Panc1 (cell line): ENCODE measurements at regions not wholly inside any gene's neighbourhood (a gene's known extent, or its start where the extent isn't known, plus 50 kb on each side); places are given as distances from the start of the nearest gene placed in this dataset.

Source experiments
- ATAC-seq: fragments of 200-7000 bp; cut with Tn5 transposase; 2 replicates; pipeline ENCODE4 v1.9.1; 2020; ENCODE audit warnings: mild to moderate bottlenecking, moderate library complexity
- BruUV-seq: library from RNA; stranded (reverse); fragments of 400-500 nt; replicated peaks from 2 replicates; lab custom pipeline; 2021; lab: Mats Ljungman, UMichigan
- CTCF ChIA-PET: fragments of 300-600 bp; sonication (Branson Sonifier 250); formaldehyde crosslinking; loops from one replicate; lab custom pipeline; 2022; ENCODE audit warnings: antibody characterized with exemption; lab: Charles Lee
- POLR2A ChIA-PET: fragments of 300-600 bp; sonication (Branson Sonifier 250); formaldehyde crosslinking; loops from one replicate; lab custom pipeline; 2022; ENCODE audit warnings: antibody characterized with exemption; lab: Charles Lee
- DNase-seq: peaks from one replicate; pipeline ENCODE4 v3.0.0-alpha.2; 2010; ENCODE audit warnings: low read depth, low spot score
- H3K27ac ChIP-seq: 2 replicates; pipeline ENCODE4 v1.5.1; 2011; ENCODE audit warnings: mild to moderate bottlenecking, low read length, inconsistent platforms
- H3K27me3 ChIP-seq: fragments of 200-500 bp; sonication (Bioruptor generic); 2 replicates; pipeline ENCODE4 v1.6.0; 2014; ENCODE audit warnings: low read length, inconsistent platforms; ENCODE audit not compliant: control insufficient read depth, insufficient read depth
- H3K36me3 ChIP-seq: fragments of 200-500 bp; sonication (Bioruptor generic); 2 replicates; pipeline ENCODE4 v1.5.1; 2014; ENCODE audit warnings: inconsistent platforms, mild to moderate bottlenecking, low read length, moderate library complexity; ENCODE audit not compliant: control insufficient read depth, insufficient read depth
- H3K4me1 ChIP-seq: 2 replicates; pipeline ENCODE4 v1.5.1; 2011; ENCODE audit warnings: inconsistent platforms, mild to moderate bottlenecking, low read length, moderate library complexity; ENCODE audit not compliant: control insufficient read depth, insufficient read depth
- H3K4me3 ChIP-seq, 2 experiments: 2 replicates each; pipeline ENCODE4 v1.5.1; 2011 to 2012; ENCODE audit warnings: low read depth in 2 of 2, low read length in 2 of 2, mild to moderate bottlenecking in 2 of 2, inconsistent platforms in 1 of 2, moderate library complexity in 1 of 2
- H3K9me3 ChIP-seq: fragments of 200-500 bp; sonication (Bioruptor generic); 2 replicates; pipeline ENCODE4 v1.5.1; 2014; ENCODE audit warnings: low read depth, mild to moderate bottlenecking, inconsistent platforms, low read length, moderate library complexity; ENCODE audit not compliant: control insufficient read depth, insufficient read depth
- CTCF ChIP-seq: fragments of 450-650 bp; IDR thresholded peaks from 2 replicates; pipeline ENCODE4 v1.5.1; 2017; ENCODE audit warnings: mild to moderate bottlenecking
- POLR2AphosphoS5 ChIP-seq: IDR thresholded peaks from 2 replicates; pipeline ENCODE4 v1.6.1; 2012; ENCODE audit warnings: mild to moderate bottlenecking, low read depth, low read length, moderate library complexity
- REST ChIP-seq, 2 experiments: IDR thresholded peaks; 2 replicates each; pipeline ENCODE4 v1.6.1; 2011 to 2012; ENCODE audit warnings: low read depth in 2 of 2, control low read depth in 1 of 2, low read length in 1 of 2, mild to moderate bottlenecking in 1 of 2, moderate library complexity in 1 of 2; ENCODE audit not compliant: insufficient read depth in 1 of 2
- SIN3A ChIP-seq: IDR thresholded peaks from 2 replicates; pipeline ENCODE4 v1.6.1; 2012; ENCODE audit warnings: low read depth, mild to moderate bottlenecking, low read length, moderate library complexity, borderline replicate concordance; ENCODE audit not compliant: insufficient read depth
- TCF7L2 ChIP-seq: IDR thresholded peaks from 2 replicates; pipeline ENCODE4 v1.6.1; 2011; ENCODE audit warnings: mild to moderate bottlenecking, low read depth, low read length, inconsistent platforms
- in situ Hi-C: cut with HindIII; loops from 2 replicates; pipeline ENCODE4 v1.10.0; 2016; ENCODE audit warnings: low sequenced_read_pairs, low pct_unique_long_range_greater_than_20kb
- intact Hi-C: fragments of 100-400 bp; cut with micrococcal nuclease; formaldehyde crosslinking; loops from one replicate; pipeline ENCODE4 v1.10.0; 2022; ENCODE audit not compliant: unreplicated experiment

- Histone ChIP-seq H3K4me3 (no peak overlapping the region), H3K27me3 (no peaks in the 10 kb centered on the region)
- POLR2A ChIA-PET, result no interaction called here
Observed at GRCh38 chr2:129910446-129911362, 68.8 kb upstream of the RAB6C start.

More at GRCh38 chr2:129910446-129911362, 68.8 kb upstream of the RAB6C start:
- TF ChIP-seq CTCF (no peak), POLR2AphosphoS5 (no peak), SIN3A (no peak), TCF7L2 (no peak), REST (IDR thresholded peaks at IDR 0.05; ENCODE audit: insufficient read depth in 1 of 2, low read depth in 2 of 2, low read length in 1 of 2) (no peak)
- no peaks in the 10 kb centered on the region for H3K36me3 ChIP-seq
- no peak overlapping the region for H3K27ac ChIP-seq
- intact Hi-C loops, result no loop called here
- no TSS peak for BruUV-seq
- no peaks in the 10 kb centered on the region for H3K9me3 ChIP-seq
- no peaks in the 10 kb centered on the region for H3K4me1 ChIP-seq
- DNase-seq, result no peak
- CTCF ChIA-PET, result no interaction called here
- in situ Hi-C loops, result no loop called here
- ATAC-seq, result no peak
